Inflammatory macrophage treated with lipopolysaccharide for 4 hours (primary cell): ENCODE measurements at regions not wholly inside any gene's neighbourhood (a gene's known extent, or its start where the extent isn't known, plus 50 kb on each side); places are given as distances from the start of the nearest gene placed in this dataset.

ENCODE experiments used
- DNase-seq: peaks from one replicate; pipeline ENCODE4 v3.0.0-alpha.2; 2020

- no peak for DNase-seq
Observed at GRCh38 chr3:83765956-83766355, 1192.8 kb upstream of the CADM2 start.

- no peak for DNase-seq
Observed at GRCh38 chr3:83769791-83770663, 1188.8 kb upstream of the CADM2 start.

GRCh38 chr3:83770664-83771402 lies 1188.0 kb upstream of the CADM2 start:
- no peak for DNase-seq

- DNase-seq = no peak
Observed at GRCh38 chr3:83802801-83803200, 1156.0 kb upstream of the CADM2 start.

- DNase-seq = no peak
Observed at GRCh38 chr3:83807511-83807910, 1151.3 kb upstream of the CADM2 start.

- no peak for DNase-seq
Observed at GRCh38 chr3:83813176-83813575, 1145.6 kb upstream of the CADM2 start.

- no peak for DNase-seq
Observed at GRCh38 chr3:83816653-83817052, 1142.1 kb upstream of the CADM2 start.

- no peak for DNase-seq
Observed at GRCh38 chr3:83821506-83821905, 1137.3 kb upstream of the CADM2 start.

GRCh38 chr3:83823095-83823494 lies 1135.7 kb upstream of the CADM2 start:
- DNase-seq = no peak

- no peak for DNase-seq
Observed at GRCh38 chr3:83835040-83835439, 1123.7 kb upstream of the CADM2 start.

GRCh38 chr3:83842511-83842910 lies 1116.3 kb upstream of the CADM2 start:
- no peak for DNase-seq

GRCh38 chr3:83843716-83844115 lies 1115.1 kb upstream of the CADM2 start:
- DNase-seq = no peak

GRCh38 chr3:83849106-83849730 lies 1109.6 kb upstream of the CADM2 start:
- no peak for DNase-seq

- DNase-seq = no peak
Observed at GRCh38 chr3:83863380-83863779, 1095.4 kb upstream of the CADM2 start.

GRCh38 chr3:83868909-83869567 lies 1089.8 kb upstream of the CADM2 start:
- no peak for DNase-seq

- DNase-seq = no peak
Observed at GRCh38 chr3:83873550-83873949, 1085.2 kb upstream of the CADM2 start.

GRCh38 chr3:83877910-83878309 lies 1080.9 kb upstream of the CADM2 start:
- DNase-seq = no peak

- DNase-seq = no peak
Observed at GRCh38 chr3:83882701-83883100, 1076.1 kb upstream of the CADM2 start.

- DNase-seq = no peak
Observed at GRCh38 chr3:83890039-83890762, 1068.6 kb upstream of the CADM2 start.

- no peak for DNase-seq
Observed at GRCh38 chr3:83890763-83891135, 1068.0 kb upstream of the CADM2 start.

- DNase-seq = no peak
Observed at GRCh38 chr3:83894223-83894622, 1064.6 kb upstream of the CADM2 start.

- DNase-seq = no peak
Observed at GRCh38 chr3:83895892-83896291, 1062.9 kb upstream of the CADM2 start.
